ENCODE measurements at regions not wholly inside any gene's neighbourhood (a gene's known extent, or its start where the extent isn't known, plus 50 kb on each side); places are given as distances from the start of the nearest gene placed in this dataset.

DNA sequence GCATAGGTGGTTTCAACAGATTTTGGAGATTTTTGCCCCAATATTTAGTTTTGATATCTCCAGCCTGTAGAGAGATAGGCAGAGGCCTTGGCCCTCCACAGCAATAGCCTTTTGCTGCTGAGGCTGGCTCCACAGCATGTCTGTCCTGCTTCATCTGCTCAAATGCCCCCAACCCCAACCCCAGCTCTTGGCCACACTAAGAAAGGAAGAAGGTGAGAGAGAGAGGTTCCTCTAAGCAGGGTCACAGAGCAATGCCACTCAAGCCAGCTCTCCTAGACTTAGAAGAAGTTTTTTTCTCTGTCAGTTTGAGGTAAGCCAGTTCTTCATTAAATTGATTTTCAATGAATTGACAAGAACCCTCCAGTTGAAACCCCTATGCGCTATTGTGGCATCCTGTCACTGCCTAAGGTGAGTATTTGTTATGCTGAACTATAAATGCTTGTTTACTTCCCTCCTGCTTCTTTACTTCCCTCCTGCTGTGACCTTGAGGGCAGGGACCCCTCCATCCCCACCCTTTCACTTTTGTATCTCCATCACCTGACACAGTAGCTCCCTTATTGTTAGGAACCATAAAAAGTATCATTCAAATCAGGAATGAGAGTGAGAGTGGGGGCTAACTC is 366.2 kb upstream of the CNR1 start:
- no peak for DNase-seq (ENCODE audit: low read depth)
- no peaks in the 10 kb centered on the region for H3K36me3 ChIP-seq (ENCODE audit: control insufficient read depth, insufficient read depth, low read length)
- no peak overlapping the region for H3K4me3 ChIP-seq (ENCODE audit: low read depth, low read length)
- H3K27me3 ChIP-seq (ENCODE audit: control insufficient read depth, insufficient read depth, low read length) = no peaks in the 10 kb centered on the region
- TF ChIP-seq, protein P1, sequence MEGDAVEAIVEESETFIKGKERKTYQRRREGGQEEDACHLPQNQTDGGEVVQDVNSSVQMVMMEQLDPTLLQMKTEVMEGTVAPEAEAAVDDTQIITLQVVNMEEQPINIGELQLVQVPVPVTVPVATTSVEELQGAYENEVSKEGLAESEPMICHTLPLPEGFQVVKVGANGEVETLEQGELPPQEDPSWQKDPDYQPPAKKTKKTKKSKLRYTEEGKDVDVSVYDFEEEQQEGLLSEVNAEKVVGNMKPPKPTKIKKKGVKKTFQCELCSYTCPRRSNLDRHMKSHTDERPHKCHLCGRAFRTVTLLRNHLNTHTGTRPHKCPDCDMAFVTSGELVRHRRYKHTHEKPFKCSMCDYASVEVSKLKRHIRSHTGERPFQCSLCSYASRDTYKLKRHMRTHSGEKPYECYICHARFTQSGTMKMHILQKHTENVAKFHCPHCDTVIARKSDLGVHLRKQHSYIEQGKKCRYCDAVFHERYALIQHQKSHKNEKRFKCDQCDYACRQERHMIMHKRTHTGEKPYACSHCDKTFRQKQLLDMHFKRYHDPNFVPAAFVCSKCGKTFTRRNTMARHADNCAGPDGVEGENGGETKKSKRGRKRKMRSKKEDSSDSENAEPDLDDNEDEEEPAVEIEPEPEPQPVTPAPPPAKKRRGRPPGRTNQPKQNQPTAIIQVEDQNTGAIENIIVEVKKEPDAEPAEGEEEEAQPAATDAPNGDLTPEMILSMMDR (IDR thresholded peaks at IDR 0.05; ENCODE audit: insufficient read depth, low read length, poor library complexity, severe bottlenecking) = no peak

DNA sequence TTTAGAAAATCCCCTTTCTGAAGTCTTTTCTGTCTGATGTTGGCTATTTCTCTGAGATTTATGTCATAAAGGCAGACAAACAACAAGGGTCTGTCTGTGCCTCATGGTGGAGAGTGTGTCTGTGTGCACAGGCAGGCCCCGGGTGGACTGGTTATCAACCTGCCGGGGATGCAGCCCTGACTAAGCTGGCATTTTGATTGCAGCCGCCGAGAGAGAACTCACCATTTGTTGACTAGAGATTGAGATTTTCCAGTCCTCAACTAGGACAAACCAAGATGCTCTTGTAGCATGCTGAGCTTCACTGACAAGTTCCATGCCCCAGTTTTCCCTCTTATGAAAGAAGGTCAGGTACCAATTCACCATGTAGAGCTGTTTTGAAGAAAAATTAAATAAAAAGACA is 363.6 kb upstream of the CNR1 start:
- no peak for DNase-seq (ENCODE audit: low read depth)
- TF ChIP-seq, protein P1 (IDR thresholded peaks at IDR 0.05; ENCODE audit: insufficient read depth, low read length, poor library complexity, severe bottlenecking) = no peak
- no peak overlapping the region for H3K4me3 ChIP-seq (ENCODE audit: low read depth, low read length)
- H3K27me3 ChIP-seq (ENCODE audit: control insufficient read depth, insufficient read depth, low read length) = no peaks in the 10 kb centered on the region
- no peaks in the 10 kb centered on the region for H3K36me3 ChIP-seq (ENCODE audit: control insufficient read depth, insufficient read depth, low read length)

- TF ChIP-seq, protein P1 (IDR thresholded peaks at IDR 0.05; ENCODE audit: insufficient read depth, low read length, poor library complexity, severe bottlenecking) = no peak
- DNase-seq (ENCODE audit: low read depth) = no peak
- H3K4me3 ChIP-seq (ENCODE audit: low read depth, low read length) = no peak overlapping the region
Observed at GRCh38 chr6:88520445-88520844, 354.3 kb upstream of the CNR1 start.

GRCh38 chr6:88520017-88520338 is 353.8 kb upstream of the CNR1 start:
- no peaks in the 10 kb centered on the region for H3K27me3 ChIP-seq (ENCODE audit: control insufficient read depth, insufficient read depth, low read length)
- TF ChIP-seq, protein P1 (IDR thresholded peaks at IDR 0.05; ENCODE audit: insufficient read depth, low read length, poor library complexity, severe bottlenecking) = no peak
- no peaks in the 10 kb centered on the region for H3K36me3 ChIP-seq (ENCODE audit: control insufficient read depth, insufficient read depth, low read length)
- no peak overlapping the region for H3K4me3 ChIP-seq (ENCODE audit: low read depth, low read length)
- DNase-seq (ENCODE audit: low read depth) = no peak

More at GRCh38 chr6:88520445-88520844, 354.3 kb upstream of the CNR1 start:
- no peaks in the 10 kb centered on the region for H3K36me3 ChIP-seq (ENCODE audit: control insufficient read depth, insufficient read depth, low read length)
- H3K27me3 ChIP-seq (ENCODE audit: control insufficient read depth, insufficient read depth, low read length) = no peaks in the 10 kb centered on the region

- TF ChIP-seq, protein P1 (IDR thresholded peaks at IDR 0.05; ENCODE audit: insufficient read depth, low read length, poor library complexity, severe bottlenecking) = no peak
- no peak for DNase-seq (ENCODE audit: low read depth)
Observed at GRCh38 chr6:88519301-88520016, 353.3 kb upstream of the CNR1 start.

GRCh38 chr6:88517737-88518136 is 351.6 kb upstream of the CNR1 start:
- Histone ChIP-seq H3K36me3 (ENCODE audit: control insufficient read depth, insufficient read depth, low read length) (no peaks in the 10 kb centered on the region), H3K4me3 (ENCODE audit: low read depth, low read length) (no peak overlapping the region), H3K27me3 (ENCODE audit: control insufficient read depth, insufficient read depth, low read length) (no peaks in the 10 kb centered on the region)
- TF ChIP-seq, protein P1 (IDR thresholded peaks at IDR 0.05; ENCODE audit: insufficient read depth, low read length, poor library complexity, severe bottlenecking) = no peak
- no peak for DNase-seq (ENCODE audit: low read depth)

More at GRCh38 chr6:88519301-88520016, 353.3 kb upstream of the CNR1 start:
- Histone ChIP-seq H3K27me3 (ENCODE audit: control insufficient read depth, insufficient read depth, low read length) (no peaks in the 10 kb centered on the region), H3K36me3 (ENCODE audit: control insufficient read depth, insufficient read depth, low read length) (no peaks in the 10 kb centered on the region), H3K4me3 (ENCODE audit: low read depth, low read length) (no peak overlapping the region)

Measured in kidney epithelial cell (primary cell).